ENCODE measurements at regions not wholly inside any gene's neighbourhood (a gene's known extent, or its start where the extent isn't known, plus 50 kb on each side); places are given as distances from the start of the nearest gene placed in this dataset.
"Not testable (repeated sequence)": the region's sequence is repeated elsewhere in the genome, so short reads cannot be mapped to it uniquely, and the experiment has no call there.

DNA sequence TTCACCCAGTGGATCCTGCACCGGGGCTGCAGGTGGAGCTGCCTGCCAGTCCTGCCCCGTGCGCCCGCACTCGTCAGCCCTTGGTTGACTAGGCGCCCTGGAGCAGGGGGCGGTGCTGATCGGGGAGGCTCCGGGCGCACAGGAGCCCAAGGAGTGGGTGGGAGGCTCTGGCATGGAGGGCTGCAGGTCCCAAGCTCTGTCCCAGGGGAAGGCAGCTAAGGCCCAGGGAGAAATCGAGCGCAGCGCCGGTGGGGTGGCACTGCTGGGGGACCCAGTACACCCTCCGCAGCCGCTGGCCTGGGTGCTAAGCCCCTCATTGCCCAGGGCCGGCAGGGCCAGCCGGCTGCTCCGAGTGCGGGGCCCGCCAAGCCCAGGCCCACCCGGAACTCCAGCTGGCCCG, 323.4 kb upstream of the CITED2 start:
- not testable (repeated sequence) for H3K4me3 ChIP-seq (ENCODE audit: insufficient read depth, low read depth, low read length, poor library complexity, severe bottlenecking); H3K27ac ChIP-seq (ENCODE audit: insufficient read depth, low read length, poor library complexity, severe bottlenecking); H3K4me1 ChIP-seq (ENCODE audit: control insufficient read depth, insufficient read depth, low read length, poor library complexity, severe bottlenecking); DNase-seq; H3K27me3 ChIP-seq (replicated peaks; ENCODE audit: control insufficient read depth, insufficient read depth, low read length, poor library complexity, severe bottlenecking); H3K36me3 ChIP-seq (ENCODE audit: control insufficient read depth, insufficient read depth, low read length); H3K9me3 ChIP-seq (ENCODE audit: control insufficient read depth, low read length)

DNA sequence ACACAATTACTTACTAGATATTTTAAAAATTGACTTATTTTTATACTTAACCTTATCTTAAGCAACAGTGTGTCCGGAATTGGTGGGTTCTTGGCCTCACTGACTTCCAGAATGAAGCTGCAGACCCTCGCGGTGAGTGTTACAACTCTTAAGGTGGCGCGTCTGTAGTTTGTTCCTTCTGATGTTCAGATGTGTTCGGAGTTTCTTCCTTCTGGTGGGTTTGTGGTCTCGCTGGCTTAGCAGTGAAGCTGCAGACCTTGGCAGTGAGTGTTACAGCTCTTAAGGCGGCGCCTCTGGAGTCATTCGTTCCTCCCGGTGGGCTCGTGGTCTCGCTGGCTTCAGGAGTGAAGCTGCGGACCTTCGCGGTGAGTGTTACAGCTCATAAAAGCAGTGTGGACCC, 322.5 kb upstream of the CITED2 start:
- not testable (repeated sequence) for H3K36me3 ChIP-seq (ENCODE audit: control insufficient read depth, insufficient read depth, low read length); DNase-seq; H3K27ac ChIP-seq (ENCODE audit: insufficient read depth, low read length, poor library complexity, severe bottlenecking); H3K4me1 ChIP-seq (ENCODE audit: control insufficient read depth, insufficient read depth, low read length, poor library complexity, severe bottlenecking); H3K9me3 ChIP-seq (ENCODE audit: control insufficient read depth, low read length); H3K4me3 ChIP-seq (ENCODE audit: insufficient read depth, low read depth, low read length, poor library complexity, severe bottlenecking); H3K27me3 ChIP-seq (replicated peaks; ENCODE audit: control insufficient read depth, insufficient read depth, low read length, poor library complexity, severe bottlenecking)

- H3K27ac ChIP-seq (ENCODE audit: insufficient read depth, low read length, poor library complexity, severe bottlenecking), result no peak overlapping the region
- H3K27me3 ChIP-seq (replicated peaks; ENCODE audit: control insufficient read depth, insufficient read depth, low read length, poor library complexity, severe bottlenecking), result no peaks in the 10 kb centered on the region
- H3K36me3 ChIP-seq (ENCODE audit: control insufficient read depth, insufficient read depth, low read length), result no peaks in the 10 kb centered on the region
- no peak overlapping the region for H3K4me3 ChIP-seq (ENCODE audit: insufficient read depth, low read depth, low read length, poor library complexity, severe bottlenecking)
- DNase-seq, result no peak
- no peaks in the 10 kb centered on the region for H3K4me1 ChIP-seq (ENCODE audit: control insufficient read depth, insufficient read depth, low read length, poor library complexity, severe bottlenecking)
- H3K9me3 ChIP-seq (ENCODE audit: control insufficient read depth, low read length), result no peaks in the 10 kb centered on the region
Observed at GRCh38 chr6:139695361-139695760, 320.9 kb upstream of the CITED2 start.

DNA sequence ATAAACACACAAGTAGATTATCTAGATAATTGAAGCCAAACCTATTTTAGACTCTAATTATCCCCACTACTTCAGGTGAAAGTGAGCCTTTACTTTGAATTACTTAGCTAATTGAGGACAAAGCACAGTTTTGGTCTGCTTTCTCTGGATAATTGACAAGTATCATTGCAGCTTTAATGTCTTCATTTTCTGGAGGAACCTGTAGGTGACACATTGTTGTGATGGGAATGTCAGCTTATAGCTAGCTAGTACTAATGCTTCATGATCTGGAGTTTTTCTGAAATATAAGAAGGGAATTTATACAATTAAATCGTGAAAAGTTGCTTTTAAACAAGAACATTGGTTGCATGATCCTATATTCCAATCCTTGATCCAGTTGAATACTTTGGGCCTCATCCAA, 319.3 kb upstream of the CITED2 start:
- Histone ChIP-seq H3K27ac (ENCODE audit: insufficient read depth, low read length, poor library complexity, severe bottlenecking) (no peak overlapping the region), H3K4me3 (ENCODE audit: insufficient read depth, low read depth, low read length, poor library complexity, severe bottlenecking) (no peak overlapping the region), H3K9me3 (ENCODE audit: control insufficient read depth, low read length) (no peaks in the 10 kb centered on the region), H3K27me3 (replicated peaks; ENCODE audit: control insufficient read depth, insufficient read depth, low read length, poor library complexity, severe bottlenecking) (no peaks in the 10 kb centered on the region), H3K4me1 (ENCODE audit: control insufficient read depth, insufficient read depth, low read length, poor library complexity, severe bottlenecking) (no peaks in the 10 kb centered on the region), H3K36me3 (ENCODE audit: control insufficient read depth, insufficient read depth, low read length) (no peaks in the 10 kb centered on the region)
- no peak for DNase-seq

- H3K27ac ChIP-seq (ENCODE audit: insufficient read depth, low read length, poor library complexity, severe bottlenecking), result no peak overlapping the region
- no peak for DNase-seq
Observed at GRCh38 chr6:139690007-139690406, 315.6 kb upstream of the CITED2 start.

GRCh38 chr6:139687055-139687454, 312.6 kb upstream of the CITED2 start:
- DNase-seq, result no peak
- no peaks in the 10 kb centered on the region for H3K9me3 ChIP-seq (ENCODE audit: control insufficient read depth, low read length)

More at GRCh38 chr6:139690007-139690406, 315.6 kb upstream of the CITED2 start:
- Histone ChIP-seq H3K36me3 (ENCODE audit: control insufficient read depth, insufficient read depth, low read length) (no peaks in the 10 kb centered on the region), H3K4me1 (ENCODE audit: control insufficient read depth, insufficient read depth, low read length, poor library complexity, severe bottlenecking) (no peaks in the 10 kb centered on the region), H3K4me3 (ENCODE audit: insufficient read depth, low read depth, low read length, poor library complexity, severe bottlenecking) (no peak overlapping the region), H3K9me3 (ENCODE audit: control insufficient read depth, low read length) (no peaks in the 10 kb centered on the region), H3K27me3 (replicated peaks; ENCODE audit: control insufficient read depth, insufficient read depth, low read length, poor library complexity, severe bottlenecking) (no peaks in the 10 kb centered on the region)

DNA sequence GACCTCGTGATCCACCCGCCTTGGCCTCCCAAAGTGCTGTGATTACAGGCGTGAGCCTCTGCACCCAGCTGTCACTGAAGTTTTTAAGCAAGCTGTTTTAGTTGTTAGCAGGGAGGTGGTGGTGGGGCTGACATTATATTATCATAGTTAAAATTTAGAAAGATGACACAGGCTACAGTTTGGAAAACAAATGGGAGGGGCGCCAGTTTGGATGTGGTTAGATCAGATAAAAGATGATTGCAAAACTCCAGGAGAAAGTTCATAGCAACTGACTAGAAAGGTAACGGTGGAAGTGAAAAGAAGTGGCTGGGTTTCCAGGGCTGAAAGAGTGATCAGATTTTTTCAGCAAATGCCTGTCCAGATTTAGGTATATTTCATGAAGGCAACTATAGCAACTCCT, 311.9 kb upstream of the CITED2 start:
- Histone ChIP-seq H3K27me3 (replicated peaks; ENCODE audit: control insufficient read depth, insufficient read depth, low read length, poor library complexity, severe bottlenecking) (no peaks in the 10 kb centered on the region), H3K4me3 (ENCODE audit: insufficient read depth, low read depth, low read length, poor library complexity, severe bottlenecking) (no peak overlapping the region), H3K9me3 (ENCODE audit: control insufficient read depth, low read length) (no peaks in the 10 kb centered on the region), H3K36me3 (ENCODE audit: control insufficient read depth, insufficient read depth, low read length) (no peaks in the 10 kb centered on the region), H3K27ac (ENCODE audit: insufficient read depth, low read length, poor library complexity, severe bottlenecking) (no peak overlapping the region), H3K4me1 (ENCODE audit: control insufficient read depth, insufficient read depth, low read length, poor library complexity, severe bottlenecking) (no peaks in the 10 kb centered on the region)
- no peak for DNase-seq

More at GRCh38 chr6:139687055-139687454, 312.6 kb upstream of the CITED2 start:
- Histone ChIP-seq H3K4me1 (ENCODE audit: control insufficient read depth, insufficient read depth, low read length, poor library complexity, severe bottlenecking) (no peaks in the 10 kb centered on the region), H3K27me3 (replicated peaks; ENCODE audit: control insufficient read depth, insufficient read depth, low read length, poor library complexity, severe bottlenecking) (no peaks in the 10 kb centered on the region), H3K27ac (ENCODE audit: insufficient read depth, low read length, poor library complexity, severe bottlenecking) (no peak overlapping the region), H3K4me3 (ENCODE audit: insufficient read depth, low read depth, low read length, poor library complexity, severe bottlenecking) (no peak overlapping the region), H3K36me3 (ENCODE audit: control insufficient read depth, insufficient read depth, low read length) (no peaks in the 10 kb centered on the region)

DNA sequence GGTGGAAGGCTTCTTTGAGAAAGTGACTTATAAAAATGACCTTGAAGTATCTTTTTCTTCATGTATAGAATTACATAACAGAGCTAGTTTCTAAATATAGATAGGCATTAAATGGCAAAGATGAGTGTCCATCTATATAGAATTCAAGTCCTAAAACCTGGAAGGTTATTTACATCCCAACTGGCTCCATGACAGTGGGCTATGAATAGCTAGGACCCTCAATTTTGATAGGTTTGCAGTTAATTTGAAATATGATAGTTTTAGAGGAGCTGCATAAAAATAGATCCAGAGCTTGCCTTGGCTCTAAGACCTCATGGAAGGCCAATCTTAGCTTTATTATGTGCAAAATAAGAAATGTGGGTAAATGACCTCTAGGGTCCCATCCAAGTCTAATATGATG, 310.6 kb upstream of the CITED2 start:
- Histone ChIP-seq H3K9me3 (ENCODE audit: control insufficient read depth, low read length) (no peaks in the 10 kb centered on the region), H3K4me1 (ENCODE audit: control insufficient read depth, insufficient read depth, low read length, poor library complexity, severe bottlenecking) (no peaks in the 10 kb centered on the region), H3K27ac (ENCODE audit: insufficient read depth, low read length, poor library complexity, severe bottlenecking) (no peak overlapping the region), H3K4me3 (ENCODE audit: insufficient read depth, low read depth, low read length, poor library complexity, severe bottlenecking) (no peak overlapping the region), H3K27me3 (replicated peaks; ENCODE audit: control insufficient read depth, insufficient read depth, low read length, poor library complexity, severe bottlenecking) (no peaks in the 10 kb centered on the region), H3K36me3 (ENCODE audit: control insufficient read depth, insufficient read depth, low read length) (no peaks in the 10 kb centered on the region)
- no peak for DNase-seq

DNA sequence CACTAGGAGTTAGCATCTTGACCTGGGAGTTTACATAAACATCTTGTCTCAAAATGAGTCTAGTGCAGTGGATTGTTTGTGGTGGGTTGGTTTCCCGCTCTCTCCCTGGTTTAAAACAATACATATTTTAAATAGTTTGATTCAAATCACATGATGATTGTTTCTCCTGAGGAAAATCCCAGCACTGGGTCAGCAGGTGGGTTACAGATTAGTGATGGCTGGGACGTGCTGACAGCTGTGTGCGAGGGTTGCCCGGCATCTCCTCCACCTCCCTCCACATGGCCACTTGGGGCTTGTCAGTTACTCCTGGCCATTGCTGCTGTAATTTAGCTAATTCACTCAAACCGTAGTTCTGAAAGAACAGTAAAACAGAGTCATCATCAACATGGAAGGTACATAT, 306.4 kb upstream of the CITED2 start:
- Histone ChIP-seq H3K4me3 (ENCODE audit: insufficient read depth, low read depth, low read length, poor library complexity, severe bottlenecking) (no peak overlapping the region), H3K4me1 (ENCODE audit: control insufficient read depth, insufficient read depth, low read length, poor library complexity, severe bottlenecking) (no peaks in the 10 kb centered on the region), H3K27ac (ENCODE audit: insufficient read depth, low read length, poor library complexity, severe bottlenecking) (no peak overlapping the region), H3K36me3 (ENCODE audit: control insufficient read depth, insufficient read depth, low read length) (no peaks in the 10 kb centered on the region), H3K9me3 (ENCODE audit: control insufficient read depth, low read length) (no peaks in the 10 kb centered on the region), H3K27me3 (replicated peaks; ENCODE audit: control insufficient read depth, insufficient read depth, low read length, poor library complexity, severe bottlenecking) (no peaks in the 10 kb centered on the region)
- no peak for DNase-seq

DNA sequence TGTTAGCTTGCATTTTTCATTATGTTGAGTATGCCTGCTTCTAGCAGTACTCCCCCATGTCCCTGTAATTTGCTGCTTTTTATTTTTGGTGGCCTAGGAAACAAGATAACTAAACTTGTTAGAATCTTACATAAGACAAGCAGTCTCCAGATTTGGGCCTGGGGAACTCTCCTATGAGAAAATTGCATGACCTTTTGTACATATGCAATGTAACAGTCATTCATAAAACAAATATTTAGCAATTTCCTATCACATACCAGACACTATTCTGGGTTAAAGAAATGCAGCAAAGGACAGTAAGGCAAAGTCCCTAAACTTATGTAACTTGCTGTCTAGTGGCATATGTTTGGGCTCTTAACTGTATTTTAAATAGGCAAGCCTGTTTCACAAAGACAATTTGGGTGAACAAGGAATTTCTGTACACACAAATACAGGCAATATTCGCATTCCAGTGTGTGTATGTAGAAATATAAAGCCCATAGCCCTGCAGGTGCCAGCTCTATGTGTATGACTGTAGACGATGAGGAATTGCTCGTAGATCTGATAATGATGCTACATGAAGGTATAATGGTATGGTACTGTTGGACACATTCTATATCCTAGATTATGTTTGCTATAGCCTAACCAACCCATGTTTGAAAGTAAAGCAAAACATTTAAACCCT, 305.2 kb upstream of the CITED2 start:
- Histone ChIP-seq H3K4me3 (ENCODE audit: insufficient read depth, low read depth, low read length, poor library complexity, severe bottlenecking) (no peak overlapping the region), H3K9me3 (ENCODE audit: control insufficient read depth, low read length) (no peaks in the 10 kb centered on the region), H3K4me1 (ENCODE audit: control insufficient read depth, insufficient read depth, low read length, poor library complexity, severe bottlenecking) (no peaks in the 10 kb centered on the region), H3K27me3 (replicated peaks; ENCODE audit: control insufficient read depth, insufficient read depth, low read length, poor library complexity, severe bottlenecking) (no peaks in the 10 kb centered on the region), H3K36me3 (ENCODE audit: control insufficient read depth, insufficient read depth, low read length) (no peaks in the 10 kb centered on the region), H3K27ac (ENCODE audit: insufficient read depth, low read length, poor library complexity, severe bottlenecking) (no peak overlapping the region)
- DNase-seq, result no peak

Data from effector memory CD4-positive, alpha-beta T cell (primary cell).